GM21447 (cell line): ENCODE measurements at regions not wholly inside any gene's neighbourhood (a gene's known extent, or its start where the extent isn't known, plus 50 kb on each side); places are given as distances from the start of the nearest gene placed in this dataset.

Experiments
- ATAC-seq: cut with Tn5 transposase; IDR thresholded peaks from one replicate; pipeline ENCODE4 v1.9.1; 2021; ENCODE audit not compliant: unreplicated experiment

DNA sequence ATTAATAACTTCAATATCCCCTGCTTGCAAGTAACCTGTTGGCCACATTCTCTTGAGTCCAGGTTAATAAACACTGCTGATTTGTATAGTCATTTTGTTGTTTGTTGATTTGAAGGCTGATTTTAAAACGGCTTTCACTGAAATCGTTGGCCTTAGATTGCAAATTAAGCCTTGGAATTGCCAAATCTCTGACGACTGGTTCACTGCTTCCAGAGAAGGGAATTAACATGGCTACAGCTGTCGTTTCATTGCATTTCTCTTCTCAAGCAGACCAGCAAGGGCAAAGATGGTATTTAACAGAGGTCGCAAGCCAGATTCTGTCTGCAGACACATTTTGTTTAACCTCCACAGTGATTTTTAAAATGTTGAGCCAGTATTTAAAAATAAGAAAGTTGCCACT is 470.9 kb downstream of the TFAP2A start:
- no peak for ATAC-seq

DNA sequence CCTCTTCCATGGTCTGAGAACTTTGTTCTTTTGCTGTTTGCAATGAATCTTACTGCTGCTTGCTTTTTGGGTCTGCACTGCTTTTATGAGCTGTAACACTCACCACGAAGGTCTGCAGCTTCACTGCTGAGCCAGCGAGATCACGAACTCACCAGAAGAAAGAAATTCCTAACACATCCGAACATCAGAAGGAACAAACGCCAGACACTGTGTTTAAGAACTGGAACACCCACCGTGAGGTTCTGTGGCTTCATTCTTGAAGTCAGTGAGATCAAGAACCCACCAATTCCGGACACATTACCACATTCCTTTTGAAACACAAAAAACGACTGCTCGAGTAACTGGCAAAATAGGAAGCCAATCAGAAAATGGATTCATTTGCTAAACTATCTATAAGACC is 471.8 kb downstream of the TFAP2A start:
- no peak for ATAC-seq

DNA sequence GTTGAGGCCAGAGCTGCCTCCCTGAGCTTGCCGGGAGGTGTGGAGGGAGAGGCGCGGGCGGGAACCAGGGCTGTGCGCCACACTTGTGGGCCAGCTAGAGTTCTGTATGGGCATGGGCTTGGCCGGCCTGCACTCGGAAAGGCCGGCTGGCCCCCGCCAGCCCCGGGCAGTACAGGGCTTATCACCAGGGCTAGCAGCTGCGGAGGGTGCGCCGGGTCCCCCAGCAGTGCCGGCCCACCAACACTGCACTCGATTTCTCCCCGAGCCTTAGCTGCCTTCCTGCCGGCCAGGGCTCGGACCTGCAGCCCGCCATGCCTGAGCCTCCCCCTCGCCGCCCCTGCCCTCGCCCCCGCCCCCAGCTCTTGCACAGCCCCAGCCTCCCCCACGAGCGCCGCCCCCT is 472.7 kb downstream of the TFAP2A start:
- no peak for ATAC-seq

DNA sequence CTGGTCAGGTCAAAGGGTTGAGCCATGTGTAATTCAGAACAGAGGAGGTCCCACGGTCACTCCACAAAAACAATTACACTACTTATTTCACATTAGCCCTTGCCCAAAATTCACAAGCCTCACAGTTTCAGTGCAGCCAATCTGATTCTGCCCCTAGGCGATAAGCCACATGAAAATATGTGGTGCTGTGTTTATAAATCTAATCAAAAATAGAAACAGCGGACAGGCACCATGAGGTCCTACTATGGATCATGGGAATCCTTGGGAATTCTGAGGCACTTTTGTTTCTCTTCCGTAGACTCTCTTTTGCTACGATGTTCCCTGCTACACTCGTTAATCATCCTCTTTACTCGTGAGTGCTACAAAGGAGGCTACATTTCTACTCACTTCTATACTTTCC is 476.1 kb downstream of the TFAP2A start:
- no peak for ATAC-seq

DNA sequence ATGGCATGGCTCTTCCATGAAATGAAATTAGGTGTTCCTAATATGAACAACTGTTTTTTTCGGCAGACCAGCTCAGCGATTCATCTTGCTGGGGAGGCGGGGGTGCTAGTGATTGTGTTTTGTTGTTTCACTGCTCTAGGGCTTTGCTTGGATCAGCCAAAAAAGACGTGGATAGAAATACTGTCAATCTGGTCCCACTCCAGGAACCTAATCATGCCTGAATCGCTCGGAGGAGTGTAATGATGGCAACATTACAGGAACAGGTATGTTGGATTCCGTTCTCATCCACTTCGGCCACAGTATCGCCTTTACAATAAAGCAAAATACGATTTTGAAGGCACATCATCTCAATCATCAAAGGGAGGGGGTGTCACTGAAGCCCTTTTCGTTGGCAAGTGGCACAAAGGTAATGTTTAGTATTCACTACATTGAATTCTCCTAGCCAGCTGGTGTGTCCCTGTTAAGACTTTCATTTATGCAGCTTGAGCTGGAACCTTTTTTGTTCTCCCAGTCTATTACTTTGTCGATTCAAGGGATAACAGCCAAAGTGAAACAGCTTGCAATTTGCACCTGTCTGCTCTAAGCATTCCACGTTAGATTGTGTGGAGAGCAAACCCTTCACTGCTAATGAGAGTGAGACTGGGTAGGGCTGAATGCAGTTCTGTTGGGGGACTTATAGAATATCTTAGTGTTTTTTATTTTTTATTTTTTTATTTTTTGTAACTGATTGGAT is 477.7 kb downstream of the TFAP2A start:
- ATAC-seq, result no peak

DNA sequence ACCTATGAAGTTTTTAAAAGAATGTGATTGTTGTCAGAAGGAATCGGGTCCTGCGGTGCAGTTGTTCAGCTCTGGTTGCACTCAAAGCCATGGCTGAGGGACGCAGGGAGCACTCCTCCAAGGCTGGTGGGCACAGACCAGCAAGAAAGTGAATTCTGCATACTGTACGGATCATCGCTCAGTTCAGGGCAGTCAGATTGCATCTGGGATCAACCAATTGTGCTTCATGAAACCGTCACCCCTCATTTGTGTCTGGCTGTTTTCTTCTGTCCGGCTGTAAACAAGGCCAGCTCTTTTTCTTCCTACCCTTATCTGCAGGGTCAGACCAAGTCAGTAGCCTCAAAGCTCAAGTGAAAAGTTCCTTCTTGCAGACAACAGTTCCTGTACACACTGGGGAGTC is 478.3 kb downstream of the TFAP2A start:
- no peak for ATAC-seq

DNA sequence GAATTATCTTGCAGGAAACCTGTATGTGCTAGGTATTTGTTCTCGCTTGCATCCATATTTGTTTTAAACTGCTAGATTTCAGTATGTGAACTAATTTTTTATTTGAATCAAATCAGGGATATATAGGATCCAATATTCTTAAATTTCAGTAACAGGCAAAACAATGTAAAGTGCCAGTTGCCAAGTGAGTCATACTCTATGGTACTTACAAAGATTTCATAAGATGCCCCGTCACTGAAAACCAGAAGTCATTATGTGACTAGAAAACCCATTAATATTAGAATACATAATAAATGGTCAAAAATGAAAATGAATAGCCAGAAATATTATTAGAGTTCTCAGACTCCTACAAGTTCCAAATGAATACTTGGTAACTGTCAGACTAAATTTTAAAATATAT is 481.2 kb downstream of the TFAP2A start:
- ATAC-seq, result no peak

DNA sequence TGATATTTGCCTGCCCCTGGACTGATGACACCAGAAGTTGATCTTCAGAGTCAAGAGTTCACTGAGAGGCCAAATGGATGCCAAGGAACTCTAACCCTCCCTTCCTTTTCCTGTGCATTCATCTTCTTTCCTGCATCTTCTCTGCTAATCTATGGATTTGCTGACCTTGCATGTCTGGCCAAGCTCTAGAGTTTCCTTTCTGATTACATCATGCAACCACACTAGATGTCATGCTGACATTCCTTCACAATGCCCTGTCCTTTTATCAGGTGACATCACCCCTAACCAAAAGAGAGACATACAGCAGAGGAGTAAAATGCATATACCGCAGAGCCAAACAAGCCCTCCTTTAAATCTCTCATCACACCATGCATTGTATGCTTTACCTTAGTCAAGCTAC is 487.6 kb downstream of the TFAP2A start:
- ATAC-seq, result no peak

DNA sequence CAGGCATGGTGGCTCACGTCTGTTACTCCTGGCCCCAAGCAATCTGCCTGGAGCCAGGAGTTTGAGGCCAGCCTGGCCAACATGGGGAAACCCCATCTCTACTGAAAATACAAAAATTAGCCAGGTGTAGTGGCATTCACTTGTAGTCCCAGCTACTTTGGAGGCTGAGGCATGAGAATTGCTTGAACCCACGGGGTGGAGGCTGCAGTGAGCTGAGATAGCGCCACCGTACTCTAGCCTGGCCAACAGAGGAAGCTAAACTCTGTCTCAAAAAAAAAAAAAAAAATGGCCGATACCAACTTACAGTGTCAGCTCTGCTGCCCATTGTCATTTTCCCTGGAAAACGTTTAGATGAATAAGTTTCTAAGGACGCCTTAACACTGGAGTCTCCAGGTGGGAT is 489.9 kb downstream of the TFAP2A start:
- no peak for ATAC-seq

DNA sequence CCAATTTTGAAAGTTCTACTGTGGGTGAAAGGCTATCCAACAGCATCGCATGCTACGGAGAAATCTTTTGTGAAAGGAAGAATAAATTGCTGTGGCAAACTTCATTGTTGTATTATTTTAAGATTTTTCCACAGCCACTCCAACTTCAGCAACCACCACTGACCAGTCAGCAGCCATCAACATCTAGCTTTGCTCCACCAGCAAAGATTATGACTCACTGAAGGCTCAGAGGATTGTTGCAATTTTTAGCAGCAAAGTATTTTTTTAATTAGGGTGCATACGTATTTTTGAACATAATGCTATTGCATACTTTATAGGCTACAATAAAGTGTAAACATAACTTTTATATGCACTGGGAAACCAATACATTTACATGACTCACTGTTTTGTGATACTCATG is 493.5 kb downstream of the TFAP2A start:
- no peak for ATAC-seq

DNA sequence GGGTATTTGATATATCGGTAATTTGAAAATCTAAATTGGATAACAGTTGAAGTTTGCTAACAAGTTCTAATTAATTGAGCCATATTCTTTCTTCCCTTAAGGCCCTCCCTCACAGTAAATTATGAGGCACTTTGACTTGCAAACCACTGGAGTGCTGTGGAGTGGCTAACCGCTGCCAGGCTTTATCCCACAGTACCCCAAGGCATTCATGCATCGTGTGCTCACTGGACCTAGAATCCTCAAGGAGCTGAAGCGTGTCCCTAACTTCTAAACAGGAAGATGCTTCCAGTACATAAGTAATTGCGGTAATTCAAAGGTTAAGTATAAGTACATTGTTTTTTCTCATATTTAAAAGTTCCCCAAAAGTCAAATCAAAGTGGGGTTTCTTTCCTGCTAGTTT is 499.9 kb downstream of the TFAP2A start:
- no peak for ATAC-seq

DNA sequence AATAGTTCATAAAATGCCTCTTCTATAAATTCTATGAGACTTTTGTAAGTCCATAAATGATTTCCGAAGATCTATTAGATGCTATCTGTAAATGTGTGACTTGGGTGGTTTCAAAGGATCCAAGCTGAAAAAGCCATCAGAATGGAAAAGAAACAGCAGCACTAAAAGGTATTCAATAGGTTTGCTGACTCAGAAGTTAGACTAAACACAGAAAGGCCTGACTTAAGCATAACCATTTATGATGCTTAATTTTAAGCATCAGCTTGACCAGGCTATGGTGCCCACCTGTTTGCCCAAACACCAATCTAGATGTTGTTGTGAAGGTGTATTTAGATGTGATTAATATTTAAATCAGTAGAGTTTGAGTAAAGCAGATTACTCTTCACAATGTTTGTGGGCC is 513.5 kb downstream of the TFAP2A start:
- no peak for ATAC-seq

DNA sequence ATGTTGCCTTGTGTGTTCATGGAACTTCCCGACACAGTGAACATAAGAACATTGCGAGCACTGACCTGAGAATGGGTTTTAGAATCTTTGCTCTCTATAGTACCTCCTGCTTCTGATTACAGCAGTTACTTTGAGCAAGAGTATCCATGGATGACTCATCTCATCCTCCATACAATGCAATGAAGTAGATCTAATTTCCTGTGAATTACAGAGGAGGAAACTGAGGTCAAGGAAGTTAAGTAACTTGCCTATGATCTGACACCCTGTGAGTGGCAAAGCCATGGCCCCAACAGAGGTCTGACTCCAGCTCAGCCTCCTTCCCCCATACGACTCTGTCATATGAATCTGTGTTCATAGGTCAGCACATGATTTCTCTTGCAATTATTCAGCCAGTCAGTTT is 518.1 kb downstream of the TFAP2A start:
- no peak for ATAC-seq

DNA sequence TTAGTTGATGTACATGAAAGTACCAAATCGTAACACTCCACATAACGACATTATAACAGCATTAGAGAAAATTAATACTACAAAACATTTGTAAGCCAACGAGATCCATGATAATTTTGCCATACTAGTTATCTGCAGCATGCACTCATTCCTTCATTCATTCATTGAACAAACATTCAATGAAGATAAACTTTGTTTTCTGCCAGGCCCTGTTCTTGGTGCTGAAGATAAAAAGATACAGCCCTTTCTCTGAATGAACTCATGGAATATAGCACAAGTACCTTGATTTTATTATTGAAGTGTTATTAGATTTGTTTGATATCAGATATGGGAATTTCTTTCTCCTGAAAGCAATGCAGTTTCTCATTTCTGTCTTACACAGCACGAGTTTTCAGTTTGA is 524.0 kb downstream of the TFAP2A start:
- no peak for ATAC-seq

DNA sequence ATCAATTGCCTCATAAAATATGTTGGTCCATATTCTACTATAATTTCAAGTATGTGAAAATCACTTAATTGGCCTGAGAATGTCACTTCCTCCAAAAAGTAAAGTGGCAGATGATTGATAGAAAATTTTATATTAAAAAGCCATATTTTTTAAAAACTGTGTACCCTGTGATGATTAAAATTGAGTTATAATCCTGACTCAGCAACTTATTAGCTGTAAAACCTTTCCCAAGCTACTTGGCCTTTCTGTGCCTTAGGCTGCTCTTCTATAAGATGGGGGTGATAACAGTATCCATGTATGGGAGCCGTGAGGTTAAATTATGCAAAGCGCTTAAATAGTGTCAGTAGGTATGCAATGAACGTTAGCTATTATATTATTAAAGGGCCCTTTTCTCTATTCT is 524.4 kb downstream of the TFAP2A start:
- no peak for ATAC-seq

DNA sequence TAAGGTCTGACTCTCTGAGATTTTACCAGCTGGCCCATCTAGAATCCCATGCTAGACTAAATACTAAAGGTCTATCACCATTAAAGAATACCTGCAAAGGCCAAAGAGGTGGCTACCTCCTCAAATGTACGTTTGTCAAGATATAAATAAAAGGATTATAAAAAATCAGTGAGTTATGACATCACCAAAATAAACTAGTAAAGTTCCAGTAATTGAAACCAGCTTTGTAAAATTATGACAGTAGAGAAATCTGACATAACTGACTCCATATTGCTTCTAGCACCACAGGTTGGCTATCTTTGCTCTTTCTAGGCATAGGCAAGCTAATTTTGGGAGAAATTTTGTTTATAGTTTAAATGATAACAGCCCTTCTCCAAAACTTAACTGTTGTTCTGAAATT is 536.3 kb downstream of the TFAP2A start:
- no peak for ATAC-seq

DNA sequence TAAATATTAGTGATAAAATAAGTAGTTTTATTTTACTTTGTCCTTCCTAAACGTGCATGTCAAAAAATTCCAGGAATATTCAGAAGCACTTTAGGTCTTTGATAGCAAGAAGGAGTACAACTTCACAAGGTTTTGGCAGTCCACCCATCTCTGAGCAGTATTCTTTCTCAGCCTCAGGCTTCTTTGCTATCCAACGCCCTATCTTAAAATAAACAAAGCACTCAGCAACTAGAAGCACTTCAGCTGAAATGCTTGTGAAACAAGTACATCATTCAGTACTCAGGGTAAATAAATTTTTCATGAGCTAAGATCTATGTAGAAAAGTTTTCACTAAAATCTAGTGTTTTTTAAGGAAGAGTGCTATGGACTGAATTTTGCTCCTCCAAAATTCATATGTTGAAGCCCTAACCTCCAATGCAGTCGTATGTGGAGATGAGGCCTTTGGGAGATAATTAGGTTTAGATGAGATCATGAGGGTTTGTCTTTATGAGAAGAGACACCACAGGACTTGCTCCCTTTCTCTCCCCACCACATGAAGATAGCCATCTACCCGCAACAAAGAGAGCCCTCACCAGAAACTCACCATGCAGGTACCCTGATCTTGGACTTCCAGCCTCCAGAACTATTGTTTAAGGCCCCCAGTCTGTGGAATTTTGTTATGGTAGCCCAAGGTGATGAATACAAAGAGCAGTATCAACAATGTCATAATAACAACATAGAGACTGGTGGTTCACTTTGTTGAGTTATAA is 539.1 kb downstream of the TFAP2A start:
- no peak for ATAC-seq

DNA sequence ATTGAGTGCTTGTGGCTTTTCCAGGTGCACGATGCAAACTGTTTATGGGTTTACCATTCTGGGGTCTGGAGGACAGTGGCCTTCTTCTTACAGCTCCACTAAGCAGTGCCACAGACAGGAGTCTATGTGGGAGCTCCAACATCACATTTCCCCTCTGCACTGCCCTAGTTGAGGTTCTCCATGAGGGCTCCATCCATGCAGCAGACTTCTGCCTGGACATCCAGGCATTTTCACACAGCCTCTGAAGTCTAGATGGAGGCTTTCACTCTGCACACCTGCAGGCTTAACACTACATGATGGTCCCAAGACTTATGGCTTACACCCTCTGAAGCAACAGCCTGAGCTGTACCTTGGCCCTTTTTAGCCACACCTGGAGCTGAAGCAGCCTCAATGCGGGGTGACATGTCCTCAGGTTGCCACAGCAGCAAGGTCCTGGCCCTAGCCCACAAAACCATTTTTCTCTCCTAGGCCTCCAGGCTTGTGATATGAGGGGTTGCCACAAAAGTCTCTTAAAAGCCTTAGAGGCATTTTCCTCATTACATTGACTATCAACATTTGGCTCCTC is 552.2 kb downstream of the TFAP2A start:
- no peak for ATAC-seq

DNA sequence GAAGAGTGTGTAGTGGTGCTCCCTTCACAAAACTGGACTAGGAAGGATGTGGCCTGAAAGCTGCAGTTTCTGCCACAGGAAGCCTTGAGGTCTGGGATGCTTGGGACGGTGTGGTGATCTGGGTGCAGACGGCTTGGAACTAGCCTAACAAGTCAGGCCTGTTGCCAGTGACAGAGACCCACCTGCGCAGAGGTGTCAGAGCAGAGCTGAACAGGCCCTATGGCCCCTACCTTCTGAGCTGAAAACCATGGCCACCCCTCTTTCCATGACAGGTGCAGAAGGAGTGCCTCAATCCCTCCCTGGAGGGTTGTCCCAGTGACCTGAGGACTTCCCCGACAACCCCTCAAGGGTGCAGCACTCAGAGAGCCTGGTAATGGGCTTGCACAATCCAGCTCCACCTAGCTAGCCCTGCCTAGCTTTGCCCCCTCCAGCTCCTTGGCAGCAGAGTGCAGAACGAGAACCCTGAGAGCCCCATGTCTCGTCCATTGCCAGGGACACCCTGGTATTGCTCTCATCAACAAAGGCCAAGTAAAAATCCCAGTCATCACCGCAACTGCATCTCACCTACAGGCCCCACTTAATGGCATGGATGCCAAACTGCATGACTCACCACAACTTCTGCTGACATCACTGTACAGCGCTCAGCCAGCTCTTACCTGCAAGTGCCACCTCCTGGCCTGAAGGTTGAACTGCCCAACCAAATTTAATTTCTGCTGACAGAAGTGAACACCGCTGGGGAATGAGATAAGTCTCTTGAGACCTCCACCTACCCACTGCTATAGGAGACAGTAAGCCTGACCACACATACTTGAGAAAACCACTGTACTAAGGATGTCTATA is 563.1 kb downstream of the TFAP2A start:
- ATAC-seq, result no peak

DNA sequence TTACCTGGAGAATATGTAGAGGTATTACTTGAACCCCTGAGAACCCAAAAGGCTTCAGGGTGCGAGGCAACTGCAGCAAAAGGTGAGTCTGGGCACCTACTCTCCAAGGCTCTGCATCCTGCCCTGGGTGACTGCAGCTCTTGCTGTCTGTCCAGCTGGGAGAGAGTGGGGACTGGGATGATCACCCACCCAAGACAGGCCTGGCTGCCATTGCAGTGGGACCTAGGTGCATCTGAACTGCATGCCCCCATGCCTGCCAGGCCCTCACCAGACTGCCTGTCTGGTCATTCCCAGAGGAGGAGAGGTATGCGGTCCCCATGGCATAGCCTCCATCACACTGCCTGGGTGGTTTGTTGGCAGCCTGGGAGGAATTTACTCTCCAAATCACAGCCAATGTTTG is 563.9 kb downstream of the TFAP2A start:
- no peak for ATAC-seq

DNA sequence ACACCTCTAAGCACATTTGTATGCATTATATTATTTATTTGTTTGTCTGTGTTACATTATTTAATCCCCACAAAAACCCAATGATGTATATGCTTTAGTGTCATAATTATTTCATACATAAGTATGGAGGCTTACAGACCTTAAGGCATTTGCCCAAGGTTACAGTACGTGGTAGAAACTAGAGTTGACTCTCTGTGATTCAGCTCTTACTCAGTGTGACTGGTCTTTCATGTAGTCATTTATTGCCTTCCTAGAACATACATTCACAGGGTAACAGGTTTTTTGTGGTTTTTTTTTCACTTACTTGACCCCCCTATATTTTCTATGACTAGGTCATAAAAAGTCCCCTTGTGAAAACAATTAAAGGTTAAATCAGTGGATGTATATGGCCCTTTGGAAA is 566.8 kb downstream of the TFAP2A start:
- ATAC-seq, result no peak
